ENCODE measurements at regions not wholly inside any gene's neighbourhood (a gene's known extent, or its start where the extent isn't known, plus 50 kb on each side); places are given as distances from the start of the nearest gene placed in this dataset.

- Histone ChIP-seq H4K20me1 (ENCODE audit: control insufficient read depth, insufficient read depth) (no peaks in the 10 kb centered on the region), H3K4me2 (ENCODE audit: control insufficient read depth, insufficient read depth) (no peak overlapping the region), H2AFZ (ENCODE audit: control insufficient read depth, low read depth, low read length) (no peak overlapping the region), H3K36me3 (ENCODE audit: control insufficient read depth in 2 of 2, insufficient read depth in 2 of 2, low read length in 1 of 2) (no peaks in the 10 kb centered on the region), H3K27ac (ENCODE audit: control insufficient read depth, insufficient read depth) (peak overlapping the region; percentile 71; the same call in 1 of the 2 replicates), H3K4me3 (no peak overlapping the region), H3K4me1 (ENCODE audit: control insufficient read depth, insufficient read depth, low read length) (peaks cover 15% of the 10 kb centered on the region), H3K9ac (ENCODE audit: control insufficient read depth, insufficient read depth, low read length) (no peak overlapping the region), H3K79me2 (ENCODE audit: control insufficient read depth, insufficient read depth, low read length) (no peaks in the 10 kb centered on the region), H3K9me3 (replicated peaks; ENCODE audit: control insufficient read depth, insufficient read depth, low read length) (no peaks in the 10 kb centered on the region; the same call in 2 of the 3 replicates), H3K27me3 (replicated peaks in 1 of 2; ENCODE audit: control insufficient read depth in 2 of 2, insufficient read depth in 2 of 2, low read length in 1 of 2) (no peaks in the 10 kb centered on the region)
- POLR2A ChIA-PET = interaction anchor here (1.0 to 1.1 kb wide), 2 partner anchors 29 to 46 kb away, joined by 3 read pairs; no protein-coding TSS in a partner anchor
- no peak for DNase-seq (ENCODE audit: low read depth, low spot score)
- ATAC-seq = no peak
- WGBS (ENCODE audit: insufficient coverage, insufficient replicate concordance, low lambda C conversion rate, missing lambda C conversion rate) = 65% methylated on average over 3 of the region's 3 CpGs
- BruUV-seq (replicated peaks) = no TSS peak
- RAD21 ChIA-PET (ENCODE audit: unreplicated experiment) = interaction anchor here (1.1 to 2.6 kb wide), 3 partner anchors 25 to 113 kb away, joined by 3 to 13 read pairs (median 8); no protein-coding TSS in a partner anchor
- SMC1A ChIA-PET (ENCODE audit: uncharacterized antibody, unreplicated experiment) = interaction anchor here (0.8 to 2.5 kb wide), 10 partner anchors 11 to 270 kb away, joined by 3 to 16 read pairs (median 5); no protein-coding TSS in a partner anchor
- intact Hi-C loops (cut with micrococcal nuclease; ENCODE audit: unreplicated experiment) (loop anchor here (2.0 kb wide), 1 partner anchor 85 kb away; no protein-coding TSS in a partner anchor), in situ Hi-C loops (cut with MboI) (no loop called here)
- no peak for FAIRE-seq
- CTCF ChIA-PET = interaction anchor here (0.6 to 1.4 kb wide), 2 partner anchors 14 to 268 kb away, joined by 3 to 5 read pairs; no protein-coding TSS in a partner anchor
- TF ChIP-seq BCL3 (IDR thresholded peaks at IDR 0.05; ENCODE audit: borderline replicate concordance, insufficient read depth, low read depth, low read length, poor library complexity, severe bottlenecking) (no peak), ATF7 (IDR thresholded peaks at IDR 0.05; ENCODE audit: low read depth) (no peak), CBX5 (IDR thresholded peaks at IDR 0.05; ENCODE audit: low read depth) (no peak), EP300 (IDR thresholded peaks at IDR 0.05; ENCODE audit: borderline replicate concordance in 1 of 2, control insufficient read depth in 1 of 2, low read depth in 2 of 2, low read length in 2 of 2) (no peak), GATAD2B (conservative IDR thresholded peaks at IDR 0.05; ENCODE audit: low read depth) (no peak), FOS (IDR thresholded peaks at IDR 0.05; ENCODE audit: borderline replicate concordance, extremely low read depth, insufficient read length) (no peak), NBN (IDR thresholded peaks at IDR 0.05) (no peak), IRF5 (IDR thresholded peaks at IDR 0.05; ENCODE audit: borderline replicate concordance) (no peak), CUX1 (IDR thresholded peaks at IDR 0.05; ENCODE audit: insufficient replicate concordance, low read depth, low read length) (no peak), ZNF207 (IDR thresholded peaks at IDR 0.05; ENCODE audit: borderline replicate concordance) (no peak), JUNB (IDR thresholded peaks at IDR 0.05) (no peak), TCF7 (IDR thresholded peaks at IDR 0.05; ENCODE audit: borderline replicate concordance) (no peak), BHLHE40 (IDR thresholded peaks at IDR 0.05; ENCODE audit: borderline replicate concordance in 1 of 2, low read depth in 2 of 2, low read length in 1 of 2) (no peak)
- TF ChIP-seq, protein P1, sequence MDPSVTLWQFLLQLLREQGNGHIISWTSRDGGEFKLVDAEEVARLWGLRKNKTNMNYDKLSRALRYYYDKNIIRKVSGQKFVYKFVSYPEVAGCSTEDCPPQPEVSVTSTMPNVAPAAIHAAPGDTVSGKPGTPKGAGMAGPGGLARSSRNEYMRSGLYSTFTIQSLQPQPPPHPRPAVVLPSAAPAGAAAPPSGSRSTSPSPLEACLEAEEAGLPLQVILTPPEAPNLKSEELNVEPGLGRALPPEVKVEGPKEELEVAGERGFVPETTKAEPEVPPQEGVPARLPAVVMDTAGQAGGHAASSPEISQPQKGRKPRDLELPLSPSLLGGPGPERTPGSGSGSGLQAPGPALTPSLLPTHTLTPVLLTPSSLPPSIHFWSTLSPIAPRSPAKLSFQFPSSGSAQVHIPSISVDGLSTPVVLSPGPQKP (IDR thresholded peaks at IDR 0.05; ENCODE audit: low read depth, low read length) = no peak
These were observed 432.1 kb upstream of the CFAP20DC start for GRCh38 chr3:59481776-59482400.
